ENCODE measurements at regions not wholly inside any gene's neighbourhood (a gene's known extent, or its start where the extent isn't known, plus 50 kb on each side); places are given as distances from the start of the nearest gene placed in this dataset.

GRCh38 chrX:146224442-146224841 lies 406.8 kb downstream of the SLITRK2 start:
- peak; percentile 51; the same call in 1 of the 2 replicates for TF ChIP-seq CTCF (conservative IDR thresholded peaks at IDR 0.05; ENCODE audit: low read depth, low read length)
- H3K27ac ChIP-seq = no peak overlapping the region
- H3K4me2 ChIP-seq = no peak overlapping the region
- H3K79me2 ChIP-seq (ENCODE audit: insufficient read depth, low read depth) = no peaks in the 10 kb centered on the region
- no peak overlapping the region for H3K4me3 ChIP-seq (IDR thresholded peaks at IDR 0.05; ENCODE audit: insufficient read depth, low read depth, low read length)
- no peaks in the 10 kb centered on the region for H3K27me3 ChIP-seq (ENCODE audit: insufficient read depth, low read depth)
- no peak overlapping the region for H3K9ac ChIP-seq
- no peaks in the 10 kb centered on the region for H4K20me1 ChIP-seq (ENCODE audit: insufficient read depth)
- no peaks in the 10 kb centered on the region for H3K4me1 ChIP-seq (ENCODE audit: low read depth, poor library complexity, severe bottlenecking)
- no peak overlapping the region for H2AFZ ChIP-seq (ENCODE audit: low read depth)
- no peaks in the 10 kb centered on the region for H3K36me3 ChIP-seq (ENCODE audit: insufficient read depth)

- no peak for TF ChIP-seq CTCF (conservative IDR thresholded peaks at IDR 0.05; ENCODE audit: low read depth, low read length)
- Histone ChIP-seq H3K4me1 (ENCODE audit: low read depth, poor library complexity, severe bottlenecking) (no peaks in the 10 kb centered on the region), H3K27ac (no peak overlapping the region)
These were observed 420.5 kb downstream of the SLITRK2 start for GRCh38 chrX:146238173-146238572.

GRCh38 chrX:146241902-146242301 lies 424.3 kb downstream of the SLITRK2 start:
- TF ChIP-seq CTCF (conservative IDR thresholded peaks at IDR 0.05; ENCODE audit: low read depth, low read length) = no peak
- H4K20me1 ChIP-seq (ENCODE audit: insufficient read depth) = no peaks in the 10 kb centered on the region

More at GRCh38 chrX:146238173-146238572, 420.5 kb downstream of the SLITRK2 start:
- Histone ChIP-seq H2AFZ (ENCODE audit: low read depth) (no peak overlapping the region), H3K36me3 (ENCODE audit: insufficient read depth) (no peaks in the 10 kb centered on the region), H4K20me1 (ENCODE audit: insufficient read depth) (no peaks in the 10 kb centered on the region), H3K27me3 (ENCODE audit: insufficient read depth, low read depth) (no peaks in the 10 kb centered on the region), H3K4me2 (no peak overlapping the region), H3K79me2 (ENCODE audit: insufficient read depth, low read depth) (no peaks in the 10 kb centered on the region), H3K4me3 (IDR thresholded peaks at IDR 0.05; ENCODE audit: insufficient read depth, low read depth, low read length) (no peak overlapping the region), H3K9ac (no peak overlapping the region)

GRCh38 chrX:146243041-146243440 lies 425.4 kb downstream of the SLITRK2 start:
- TF ChIP-seq CTCF (conservative IDR thresholded peaks at IDR 0.05; ENCODE audit: low read depth, low read length) = no peak
- no peak overlapping the region for H3K9ac ChIP-seq
- no peak overlapping the region for H3K4me2 ChIP-seq
- H3K79me2 ChIP-seq (ENCODE audit: insufficient read depth, low read depth) = no peaks in the 10 kb centered on the region
- no peak overlapping the region for H3K4me3 ChIP-seq (IDR thresholded peaks at IDR 0.05; ENCODE audit: insufficient read depth, low read depth, low read length)
- no peaks in the 10 kb centered on the region for H4K20me1 ChIP-seq (ENCODE audit: insufficient read depth)
- H2AFZ ChIP-seq (ENCODE audit: low read depth) = no peak overlapping the region
- H3K4me1 ChIP-seq (ENCODE audit: low read depth, poor library complexity, severe bottlenecking) = no peaks in the 10 kb centered on the region
- H3K27ac ChIP-seq = no peak overlapping the region
- no peaks in the 10 kb centered on the region for H3K36me3 ChIP-seq (ENCODE audit: insufficient read depth)
- no peaks in the 10 kb centered on the region for H3K27me3 ChIP-seq (ENCODE audit: insufficient read depth, low read depth)

More at GRCh38 chrX:146241902-146242301, 424.3 kb downstream of the SLITRK2 start:
- Histone ChIP-seq H3K4me1 (ENCODE audit: low read depth, poor library complexity, severe bottlenecking) (no peaks in the 10 kb centered on the region), H2AFZ (ENCODE audit: low read depth) (no peak overlapping the region), H3K27ac (no peak overlapping the region), H3K4me2 (no peak overlapping the region), H3K4me3 (IDR thresholded peaks at IDR 0.05; ENCODE audit: insufficient read depth, low read depth, low read length) (no peak overlapping the region), H3K36me3 (ENCODE audit: insufficient read depth) (no peaks in the 10 kb centered on the region), H3K79me2 (ENCODE audit: insufficient read depth, low read depth) (no peaks in the 10 kb centered on the region), H3K9ac (no peak overlapping the region), H3K27me3 (ENCODE audit: insufficient read depth, low read depth) (no peaks in the 10 kb centered on the region)
